Smooth muscle cell (in vitro differentiated cells): ENCODE measurements at regions not wholly inside any gene's neighbourhood (a gene's known extent, or its start where the extent isn't known, plus 50 kb on each side); places are given as distances from the start of the nearest gene placed in this dataset.

ENCODE experiments used
- DNase-seq: peaks from one replicate; lab custom pipeline; 2025; ENCODE audit not compliant: unreplicated experiment; lab: John Stamatoyannopoulos, UW
- H2AFZ ChIP-seq: fragments of 200-600 bp; sonication (generic); 2 replicates; pipeline ENCODE4 v1.6.0; 2016; ENCODE audit warnings: antibody characterized with exemption, low read depth, mild to moderate bottlenecking
- H3F3A ChIP-seq: fragments of 200-600 bp; sonication (generic); 2 replicates; pipeline ENCODE4 v1.6.0; 2017; ENCODE audit warnings: antibody characterized with exemption, low read depth
- H3K27ac ChIP-seq: fragments of 200-600 bp; sonication (generic); 2 replicates; pipeline ENCODE4 v1.5.1; 2016; ENCODE audit warnings: low read depth, mild to moderate bottlenecking
- H3K27me3 ChIP-seq: fragments of 200-600 bp; sonication (generic); 2 replicates; pipeline ENCODE4 v1.6.1; 2016; ENCODE audit warnings: low read depth, mild to moderate bottlenecking
- H3K36me3 ChIP-seq: fragments of 200-600 bp; sonication (generic); 2 replicates; pipeline ENCODE4 v1.5.1; 2016; ENCODE audit warnings: low read depth
- H3K4me1 ChIP-seq: fragments of 200-600 bp; sonication (generic); 2 replicates; pipeline ENCODE4 v1.5.1; 2016; ENCODE audit warnings: low read depth
- H3K4me2 ChIP-seq: fragments of 200-600 bp; sonication (generic); 2 replicates; pipeline ENCODE4 v1.6.0; 2016; ENCODE audit warnings: mild to moderate bottlenecking
- H3K4me3 ChIP-seq: fragments of 200-600 bp; sonication (generic); 2 replicates; pipeline ENCODE4 v1.5.1; 2016; ENCODE audit warnings: mild to moderate bottlenecking
- H3K79me2 ChIP-seq: fragments of 200-600 bp; sonication (generic); 2 replicates; pipeline ENCODE4 v1.6.0; 2016; ENCODE audit warnings: low read depth, mild to moderate bottlenecking
- H3K9ac ChIP-seq: fragments of 200-600 bp; sonication (generic); 2 replicates; pipeline ENCODE4 v1.6.0; 2016; ENCODE audit warnings: low read depth
- H3K9me3 ChIP-seq: fragments of 200-600 bp; sonication (generic); replicated peaks from 2 replicates; pipeline ENCODE4 v1.5.1; 2016; ENCODE audit warnings: low read depth
- H4K20me1 ChIP-seq: fragments of 200-600 bp; sonication (generic); 2 replicates; pipeline ENCODE4 v1.6.0; 2016; ENCODE audit warnings: low read depth
- whole genome bisulfite sequencing: methylation state at CpG from one replicate; pipeline ENCODE4 v1.1.7; 2016; ENCODE audit warnings: low lambda C conversion rate; 5-methylcytosine and 5-hydroxymethylcytosine counted together
- TF ChIP-seq, protein P1 (sequence below): fragments of 200-600 bp; sonication (generic); IDR thresholded peaks from 2 replicates; pipeline ENCODE4 v1.5.1; 2017; ENCODE audit warnings: borderline replicate concordance, mild to moderate bottlenecking, antibody characterized with exemption; ENCODE audit not compliant: insufficient read depth, poor library complexity, severe bottlenecking

DNA sequence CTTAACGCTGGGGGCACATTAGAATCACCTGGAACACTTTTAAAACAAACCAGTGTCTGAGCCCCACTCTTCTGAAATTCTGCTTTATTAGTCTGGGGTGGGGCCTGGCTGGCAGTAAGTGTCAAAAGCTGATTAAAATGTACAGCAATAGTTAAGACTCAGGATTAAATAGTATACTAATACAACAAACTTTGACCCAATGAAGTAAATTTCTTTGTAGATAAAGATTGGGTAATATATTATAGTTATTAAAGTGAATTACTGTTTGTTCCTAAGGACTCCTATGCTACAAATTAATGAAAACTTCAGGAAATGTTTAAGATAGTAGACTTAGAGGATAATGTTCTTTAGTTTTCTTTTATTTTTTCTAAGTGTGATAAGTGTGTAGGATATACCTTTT is 160.9 kb downstream of the FAM124B start:
- H3K27ac ChIP-seq: no peak overlapping the region
- TF ChIP-seq, protein P1, sequence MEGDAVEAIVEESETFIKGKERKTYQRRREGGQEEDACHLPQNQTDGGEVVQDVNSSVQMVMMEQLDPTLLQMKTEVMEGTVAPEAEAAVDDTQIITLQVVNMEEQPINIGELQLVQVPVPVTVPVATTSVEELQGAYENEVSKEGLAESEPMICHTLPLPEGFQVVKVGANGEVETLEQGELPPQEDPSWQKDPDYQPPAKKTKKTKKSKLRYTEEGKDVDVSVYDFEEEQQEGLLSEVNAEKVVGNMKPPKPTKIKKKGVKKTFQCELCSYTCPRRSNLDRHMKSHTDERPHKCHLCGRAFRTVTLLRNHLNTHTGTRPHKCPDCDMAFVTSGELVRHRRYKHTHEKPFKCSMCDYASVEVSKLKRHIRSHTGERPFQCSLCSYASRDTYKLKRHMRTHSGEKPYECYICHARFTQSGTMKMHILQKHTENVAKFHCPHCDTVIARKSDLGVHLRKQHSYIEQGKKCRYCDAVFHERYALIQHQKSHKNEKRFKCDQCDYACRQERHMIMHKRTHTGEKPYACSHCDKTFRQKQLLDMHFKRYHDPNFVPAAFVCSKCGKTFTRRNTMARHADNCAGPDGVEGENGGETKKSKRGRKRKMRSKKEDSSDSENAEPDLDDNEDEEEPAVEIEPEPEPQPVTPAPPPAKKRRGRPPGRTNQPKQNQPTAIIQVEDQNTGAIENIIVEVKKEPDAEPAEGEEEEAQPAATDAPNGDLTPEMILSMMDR: no peak

DNA sequence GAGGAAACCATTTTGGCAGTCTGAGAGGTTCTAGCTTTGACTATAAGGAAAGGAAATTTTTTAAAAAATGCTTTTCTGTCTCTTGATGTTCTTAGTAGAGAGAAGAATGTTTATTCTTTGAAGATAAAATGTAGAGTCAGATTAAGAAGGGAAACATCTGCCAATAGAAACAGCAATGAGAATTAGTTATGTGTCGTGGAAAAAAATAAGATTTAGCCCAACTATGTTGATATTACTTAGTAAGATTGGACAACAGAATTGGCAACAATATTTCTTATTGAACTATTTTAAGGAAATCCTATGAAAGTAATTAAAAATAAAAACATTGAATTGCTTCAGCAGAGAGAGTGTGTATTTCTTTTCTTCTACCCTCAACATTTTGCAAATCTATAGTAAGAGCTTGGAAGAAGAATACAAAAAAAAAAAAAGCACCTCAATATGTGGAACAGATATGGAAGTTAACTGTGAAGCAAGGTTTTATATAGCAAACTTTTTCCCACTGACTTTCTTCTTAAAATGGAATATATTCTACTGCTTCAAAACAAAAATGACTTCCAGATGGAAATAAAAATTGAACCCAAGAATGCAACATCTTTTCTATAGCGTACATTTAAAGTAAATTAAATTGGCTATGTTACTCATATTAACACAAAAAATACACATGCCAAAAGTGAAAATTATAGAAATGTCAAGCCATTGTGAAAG is 177.9 kb downstream of the FAM124B start:
- Histone ChIP-seq H3F3A (peaks cover 6% of the 10 kb centered on the region), H3K27me3 (no peaks in the 10 kb centered on the region), H3K79me2 (no peaks in the 10 kb centered on the region), H3K4me1 (peaks cover 16% of the 10 kb centered on the region), H3K9me3 (no peaks in the 10 kb centered on the region), H3K36me3 (no peaks in the 10 kb centered on the region), H3K9ac (no peak overlapping the region), H3K27ac (peak overlapping the region; percentile 73), H2AFZ (peak overlapping the region; percentile 81), H4K20me1 (no peaks in the 10 kb centered on the region), H3K4me3 (no peak overlapping the region), H3K4me2 (peak overlapping the region; percentile 40)
- TF ChIP-seq, protein P1: no peak
- DNase-seq: no peak
- WGBS: 74% methylated on average over 2 of the region's 2 CpGs

More for the DNA sequence above, 160.9 kb downstream of the FAM124B start:
- 94% methylated on average over 1 of the region's 1 CpG for WGBS
- Histone ChIP-seq H2AFZ (peak overlapping the region; percentile 25), H3K4me2 (no peak overlapping the region), H3K4me3 (no peak overlapping the region), H3K79me2 (no peaks in the 10 kb centered on the region), H3K36me3 (no peaks in the 10 kb centered on the region), H4K20me1 (no peaks in the 10 kb centered on the region), H3K9me3 (no peaks in the 10 kb centered on the region), H3F3A (no peaks in the 10 kb centered on the region), H3K27me3 (no peaks in the 10 kb centered on the region), H3K9ac (no peak overlapping the region), H3K4me1 (no peaks in the 10 kb centered on the region)
- DNase-seq: no peak

DNA sequence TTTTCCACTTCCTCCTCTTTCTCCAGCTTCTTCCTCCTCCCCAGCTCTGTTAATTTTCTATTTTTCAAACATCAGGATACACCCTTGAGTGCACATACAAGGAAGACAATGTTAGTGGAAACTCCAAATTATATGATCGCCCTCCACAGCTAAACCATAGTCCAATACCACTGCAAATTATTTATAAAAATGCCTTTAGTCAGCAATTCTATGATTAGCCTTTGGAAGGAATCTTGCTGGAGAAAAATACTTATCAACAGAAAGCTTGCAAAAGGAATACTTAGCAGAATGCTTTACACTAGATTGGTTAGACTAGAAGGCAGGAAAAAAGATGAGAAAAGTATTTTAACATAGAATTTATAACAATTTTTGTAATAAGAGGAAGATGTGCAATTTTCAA is 178.9 kb downstream of the FAM124B start:
- Histone ChIP-seq H3K4me1 (peaks cover 16% of the 10 kb centered on the region), H4K20me1 (no peaks in the 10 kb centered on the region), H3K27ac (peak overlapping the region; percentile 73), H3K4me2 (peak overlapping the region; percentile 12), H3F3A (peaks cover 13% of the 10 kb centered on the region), H3K36me3 (no peaks in the 10 kb centered on the region), H3K79me2 (no peaks in the 10 kb centered on the region), H3K4me3 (no peak overlapping the region), H2AFZ (peak overlapping the region; percentile 4), H3K9ac (no peak overlapping the region), H3K9me3 (no peaks in the 10 kb centered on the region), H3K27me3 (no peaks in the 10 kb centered on the region)
- DNase-seq: no peak
- TF ChIP-seq, protein P1: no peak
- WGBS: 4% methylated on average over 1 of the region's 1 CpG

DNA sequence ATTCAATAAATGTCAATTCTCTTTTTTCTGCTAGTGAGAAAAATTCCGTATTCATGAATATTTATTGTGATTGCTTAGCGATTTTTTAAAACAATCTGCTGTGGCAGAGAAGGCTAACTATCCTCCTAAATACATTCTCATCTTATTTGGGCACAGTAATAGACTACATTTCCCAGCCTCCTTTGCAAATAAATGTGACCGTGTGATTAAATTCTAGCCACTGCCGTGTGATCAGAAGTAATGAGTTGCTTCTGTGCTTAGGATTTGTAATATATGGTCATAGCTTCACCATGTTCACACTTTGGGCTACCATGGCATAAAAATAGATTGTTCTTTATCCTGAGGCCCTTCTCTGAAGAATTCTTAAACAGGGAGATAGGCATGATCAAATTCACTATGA is 179.6 kb downstream of the FAM124B start:
- H2AFZ ChIP-seq: peak overlapping the region; percentile 4
- H3K4me2 ChIP-seq: peak overlapping the region; percentile 12
- H3K27me3 ChIP-seq: no peaks in the 10 kb centered on the region
- no peaks in the 10 kb centered on the region for H3K79me2 ChIP-seq
- H3K9ac ChIP-seq: no peak overlapping the region
- peak overlapping the region; percentile 73 for H3K27ac ChIP-seq
- H4K20me1 ChIP-seq: no peaks in the 10 kb centered on the region
- peaks cover 16% of the 10 kb centered on the region for H3K4me1 ChIP-seq
- WGBS: 24% methylated on average over 4 of the region's 4 CpGs
- H3K36me3 ChIP-seq: no peaks in the 10 kb centered on the region
- peaks cover 17% of the 10 kb centered on the region for H3F3A ChIP-seq
- no peak overlapping the region for H3K4me3 ChIP-seq
- TF ChIP-seq, protein P1: no peak
- DNase-seq: no peak
- H3K9me3 ChIP-seq: no peaks in the 10 kb centered on the region
